ENCODE measurements at regions not wholly inside any gene's neighbourhood (a gene's known extent, or its start where the extent isn't known, plus 50 kb on each side); places are given as distances from the start of the nearest gene placed in this dataset.

- TF ChIP-seq CTCF (IDR thresholded peaks at IDR 0.05; ENCODE audit: insufficient read depth, low read length, poor library complexity, severe bottlenecking) (no peak), EZH2phosphoT487 (conservative IDR thresholded peaks at IDR 0.05; ENCODE audit: low read length) (no peak)
Observed at GRCh38 chr10:85098835-85099521, 770.6 kb downstream of the CCSER2 start.
